ENCODE measurements at regions not wholly inside any gene's neighbourhood (a gene's known extent, or its start where the extent isn't known, plus 50 kb on each side); places are given as distances from the start of the nearest gene placed in this dataset.

DNA sequence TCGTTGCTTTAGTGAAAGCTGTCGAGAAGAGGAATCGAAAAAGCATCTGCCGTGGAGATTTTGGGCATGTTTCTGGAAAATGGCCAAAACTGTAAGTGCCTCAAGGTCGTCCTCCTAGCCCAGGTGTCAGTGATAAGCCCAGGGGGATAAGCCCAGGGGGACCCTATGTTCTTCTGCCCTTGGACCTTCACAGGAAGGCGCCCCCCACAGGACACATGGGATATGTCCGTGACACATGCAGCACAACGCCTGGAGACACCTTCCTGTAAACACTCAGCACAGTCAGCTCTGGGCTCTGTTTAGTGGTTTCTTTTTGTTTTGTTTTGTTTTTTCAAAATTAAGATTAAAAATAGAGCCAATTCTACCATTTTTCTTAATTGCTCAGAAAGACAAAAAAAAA is 272.7 kb downstream of the KLF6 start:
- H3K4me3 ChIP-seq (ENCODE audit: low read depth, low read length, poor library complexity, severe bottlenecking), result no peak overlapping the region
- TF ChIP-seq, protein P1, sequence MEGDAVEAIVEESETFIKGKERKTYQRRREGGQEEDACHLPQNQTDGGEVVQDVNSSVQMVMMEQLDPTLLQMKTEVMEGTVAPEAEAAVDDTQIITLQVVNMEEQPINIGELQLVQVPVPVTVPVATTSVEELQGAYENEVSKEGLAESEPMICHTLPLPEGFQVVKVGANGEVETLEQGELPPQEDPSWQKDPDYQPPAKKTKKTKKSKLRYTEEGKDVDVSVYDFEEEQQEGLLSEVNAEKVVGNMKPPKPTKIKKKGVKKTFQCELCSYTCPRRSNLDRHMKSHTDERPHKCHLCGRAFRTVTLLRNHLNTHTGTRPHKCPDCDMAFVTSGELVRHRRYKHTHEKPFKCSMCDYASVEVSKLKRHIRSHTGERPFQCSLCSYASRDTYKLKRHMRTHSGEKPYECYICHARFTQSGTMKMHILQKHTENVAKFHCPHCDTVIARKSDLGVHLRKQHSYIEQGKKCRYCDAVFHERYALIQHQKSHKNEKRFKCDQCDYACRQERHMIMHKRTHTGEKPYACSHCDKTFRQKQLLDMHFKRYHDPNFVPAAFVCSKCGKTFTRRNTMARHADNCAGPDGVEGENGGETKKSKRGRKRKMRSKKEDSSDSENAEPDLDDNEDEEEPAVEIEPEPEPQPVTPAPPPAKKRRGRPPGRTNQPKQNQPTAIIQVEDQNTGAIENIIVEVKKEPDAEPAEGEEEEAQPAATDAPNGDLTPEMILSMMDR (conservative IDR thresholded peaks at IDR 0.05; ENCODE audit: low read depth, low read length), result 0 out of 2 replicates have a peak, but pooled peaks have one; percentile 31
- no peak for TF ChIP-seq EZH2 (IDR thresholded peaks at IDR 0.05; ENCODE audit: borderline replicate concordance, low read depth, low read length, poor library complexity, severe bottlenecking)
- H3K27me3 ChIP-seq (replicated peaks; ENCODE audit: insufficient read depth, low read depth, low read length, poor library complexity), result no peaks in the 10 kb centered on the region
- H3K27ac ChIP-seq (ENCODE audit: low read depth, low read length, poor library complexity, severe bottlenecking), result no peak overlapping the region
- ChIA-PET POLR2A (ENCODE audit: low non-redundant PET) (no interaction called here), CTCF (no interaction called here)
- H3K4me1 ChIP-seq (ENCODE audit: insufficient read depth, low read length, poor library complexity, severe bottlenecking), result no peaks in the 10 kb centered on the region
- H3K9me3 ChIP-seq (ENCODE audit: low read depth, low read length, poor library complexity, severe bottlenecking), result no peaks in the 10 kb centered on the region
- intact Hi-C loops (cut with micrococcal nuclease; ENCODE audit: unreplicated experiment), result no loop called here
- no peaks in the 10 kb centered on the region for H3K36me3 ChIP-seq (ENCODE audit: insufficient read depth, low read length, poor library complexity, severe bottlenecking)
- BruUV-seq (replicated peaks), result no TSS peak
- no peak for DNase-seq (ENCODE audit: low spot score)

GRCh38 chr10:3511483-3511882 is 273.5 kb downstream of the KLF6 start:
- DNase-seq (ENCODE audit: low spot score), result no peak
- ChIA-PET CTCF (no interaction called here), POLR2A (ENCODE audit: low non-redundant PET) (no interaction called here)
- Histone ChIP-seq H3K27ac (ENCODE audit: low read depth, low read length, poor library complexity, severe bottlenecking) (no peak overlapping the region), H3K9me3 (ENCODE audit: low read depth, low read length, poor library complexity, severe bottlenecking) (no peaks in the 10 kb centered on the region), H3K4me1 (ENCODE audit: insufficient read depth, low read length, poor library complexity, severe bottlenecking) (no peaks in the 10 kb centered on the region), H3K36me3 (ENCODE audit: insufficient read depth, low read length, poor library complexity, severe bottlenecking) (no peaks in the 10 kb centered on the region), H3K27me3 (replicated peaks; ENCODE audit: insufficient read depth, low read depth, low read length, poor library complexity) (no peaks in the 10 kb centered on the region), H3K4me3 (ENCODE audit: low read depth, low read length, poor library complexity, severe bottlenecking) (no peak overlapping the region)
- BruUV-seq (replicated peaks), result no TSS peak
- intact Hi-C loops (cut with micrococcal nuclease; ENCODE audit: unreplicated experiment), result no loop called here
- TF ChIP-seq, protein P1 (conservative IDR thresholded peaks at IDR 0.05; ENCODE audit: low read depth, low read length), result no peak
- TF ChIP-seq EZH2 (IDR thresholded peaks at IDR 0.05; ENCODE audit: borderline replicate concordance, low read depth, low read length, poor library complexity, severe bottlenecking), result no peak

DNA sequence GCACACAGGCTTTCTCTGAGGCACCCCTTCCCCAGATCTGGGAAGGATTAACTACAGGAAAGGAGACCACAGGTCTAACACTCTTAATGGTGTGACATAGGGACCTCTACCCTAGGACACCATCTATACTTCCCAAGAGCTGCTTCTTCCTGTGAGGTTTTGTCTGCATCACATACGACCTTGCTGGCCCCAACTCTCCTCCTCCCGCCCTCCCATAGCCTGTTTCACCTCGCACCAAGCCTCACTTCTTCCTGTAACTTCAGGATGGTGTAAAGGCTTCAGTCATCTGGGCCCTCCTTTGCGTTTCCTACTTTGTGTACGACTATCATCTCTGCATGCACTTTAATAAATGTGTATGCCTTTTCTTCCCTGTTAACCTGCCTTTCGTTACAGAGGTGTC is 274.3 kb downstream of the KLF6 start:
- POLR2A ChIA-PET (ENCODE audit: low non-redundant PET), result no interaction called here
- Histone ChIP-seq H3K4me3 (ENCODE audit: low read depth, low read length, poor library complexity, severe bottlenecking) (no peak overlapping the region), H3K4me1 (ENCODE audit: insufficient read depth, low read length, poor library complexity, severe bottlenecking) (no peaks in the 10 kb centered on the region), H3K27ac (ENCODE audit: low read depth, low read length, poor library complexity, severe bottlenecking) (no peak overlapping the region), H3K36me3 (ENCODE audit: insufficient read depth, low read length, poor library complexity, severe bottlenecking) (no peaks in the 10 kb centered on the region), H3K27me3 (replicated peaks; ENCODE audit: insufficient read depth, low read depth, low read length, poor library complexity) (no peaks in the 10 kb centered on the region), H3K9me3 (ENCODE audit: low read depth, low read length, poor library complexity, severe bottlenecking) (no peaks in the 10 kb centered on the region)
- no peak for DNase-seq (ENCODE audit: low spot score)
- no TSS peak for BruUV-seq (replicated peaks)
- intact Hi-C loops (cut with micrococcal nuclease; ENCODE audit: unreplicated experiment), result no loop called here
- CTCF ChIA-PET, result no interaction called here
- TF ChIP-seq EZH2 (IDR thresholded peaks at IDR 0.05; ENCODE audit: borderline replicate concordance, low read depth, low read length, poor library complexity, severe bottlenecking), result no peak
- TF ChIP-seq, protein P1 (conservative IDR thresholded peaks at IDR 0.05; ENCODE audit: low read depth, low read length), result no peak

All from A673 (cell line).